ENCODE measurements at regions not wholly inside any gene's neighbourhood (a gene's known extent, or its start where the extent isn't known, plus 50 kb on each side); places are given as distances from the start of the nearest gene placed in this dataset.

DNA sequence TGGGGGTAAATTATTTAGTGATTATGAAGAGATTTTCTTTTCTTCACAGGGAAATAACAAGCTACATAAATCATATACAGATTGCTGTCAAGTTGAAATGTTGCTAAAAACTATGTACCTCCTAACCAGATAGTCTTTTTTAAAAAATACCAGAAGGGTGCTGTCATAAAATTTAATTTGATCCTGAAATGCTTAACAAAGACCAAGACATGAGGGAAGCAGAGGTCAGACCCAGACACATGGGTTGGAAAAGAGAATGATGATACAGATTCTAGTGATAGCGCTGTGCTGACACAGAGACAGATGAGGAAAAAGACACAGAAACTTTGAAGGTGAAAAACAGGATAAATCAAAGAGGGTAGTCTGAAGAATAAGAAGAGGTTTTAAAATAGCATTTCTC is 573.1 kb downstream of the HACE1 start:
- DNase-seq (ENCODE audit: extremely low read depth in 1 of 11, low read depth in 9 of 11, low spot score in 4 of 11): no peak

DNA sequence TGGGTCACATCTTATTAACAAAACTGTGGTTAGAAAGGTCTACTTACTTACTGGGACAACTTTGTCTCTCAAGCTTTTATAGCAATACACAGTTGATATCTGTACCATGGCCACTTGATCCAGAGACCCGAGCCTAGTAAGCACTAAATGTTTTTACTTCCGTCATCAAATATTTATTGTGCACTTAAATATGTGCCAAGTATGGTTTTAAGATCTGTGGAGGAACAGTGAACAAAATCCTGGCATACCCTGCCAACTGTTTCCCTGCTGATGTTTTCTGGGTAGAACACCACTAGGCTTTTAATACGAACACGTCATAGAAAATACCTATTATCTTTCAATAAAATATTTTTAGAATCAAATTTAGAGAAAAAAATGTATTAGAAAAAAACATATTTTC is 574.8 kb downstream of the HACE1 start:
- DNase-seq (ENCODE audit: extremely low read depth in 1 of 11, low read depth in 9 of 11, low spot score in 4 of 11): no peak

DNA sequence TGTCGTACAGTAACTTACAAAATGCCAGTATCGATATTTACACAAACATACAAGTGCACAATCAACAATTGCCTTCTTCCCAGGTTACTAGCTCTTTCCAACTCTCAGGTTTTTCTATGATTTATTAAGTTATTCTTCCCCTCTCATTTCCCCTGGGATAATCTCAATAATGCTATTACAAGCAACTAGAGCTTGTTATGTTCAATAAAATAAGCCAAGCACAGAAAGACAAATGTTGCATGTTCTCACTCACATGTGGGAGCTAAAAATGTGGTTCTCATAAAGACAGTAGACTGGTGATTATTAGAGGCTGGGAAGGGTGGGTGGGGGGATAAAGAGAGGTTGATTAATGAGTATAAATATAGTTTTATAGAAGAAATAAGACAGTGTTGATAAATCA is 577.1 kb downstream of the HACE1 start:
- no peak for DNase-seq (ENCODE audit: extremely low read depth in 1 of 11, low read depth in 9 of 11, low spot score in 4 of 11)

DNA sequence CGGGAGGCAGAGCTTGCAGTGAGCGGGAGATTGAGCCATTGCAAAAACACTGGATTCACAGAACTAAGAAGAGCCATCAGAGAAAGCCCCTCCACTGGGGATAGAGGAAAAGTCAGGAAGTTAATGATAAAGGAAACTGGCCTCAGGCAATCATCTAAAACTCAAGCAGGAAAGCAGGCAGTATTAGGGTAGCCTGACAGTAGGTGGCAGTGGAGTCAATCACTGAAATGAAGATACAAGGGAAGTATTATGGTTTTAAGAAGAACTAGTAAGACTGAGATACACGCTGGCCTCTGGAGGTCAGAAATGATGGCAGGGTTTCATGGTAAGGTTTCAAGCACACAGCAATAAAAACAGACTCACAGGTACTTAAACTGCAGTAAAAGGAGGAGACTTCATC is 578.3 kb downstream of the HACE1 start:
- DNase-seq (ENCODE audit: extremely low read depth in 1 of 11, low read depth in 9 of 11, low spot score in 4 of 11): no peak

DNA sequence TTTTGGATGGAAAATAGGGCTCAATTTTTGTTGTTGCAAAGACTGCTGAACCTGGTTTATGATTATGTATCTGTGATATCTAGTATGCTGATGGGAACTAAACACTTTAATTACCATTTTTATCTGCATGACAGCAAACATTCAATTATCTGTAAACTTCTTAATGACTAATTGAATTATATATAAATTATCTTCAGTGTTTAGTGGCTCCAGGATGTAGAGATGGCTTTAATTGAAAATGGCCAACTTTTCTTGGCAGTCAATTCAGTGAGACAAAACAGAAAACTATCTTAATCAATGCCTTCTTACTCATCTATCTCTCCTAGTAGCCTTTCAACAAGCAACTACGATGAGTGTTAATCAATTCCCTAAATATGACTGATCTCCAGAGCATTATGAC is 591.3 kb downstream of the HACE1 start:
- DNase-seq (ENCODE audit: extremely low read depth in 1 of 11, low read depth in 9 of 11, low spot score in 4 of 11): no peak

DNA sequence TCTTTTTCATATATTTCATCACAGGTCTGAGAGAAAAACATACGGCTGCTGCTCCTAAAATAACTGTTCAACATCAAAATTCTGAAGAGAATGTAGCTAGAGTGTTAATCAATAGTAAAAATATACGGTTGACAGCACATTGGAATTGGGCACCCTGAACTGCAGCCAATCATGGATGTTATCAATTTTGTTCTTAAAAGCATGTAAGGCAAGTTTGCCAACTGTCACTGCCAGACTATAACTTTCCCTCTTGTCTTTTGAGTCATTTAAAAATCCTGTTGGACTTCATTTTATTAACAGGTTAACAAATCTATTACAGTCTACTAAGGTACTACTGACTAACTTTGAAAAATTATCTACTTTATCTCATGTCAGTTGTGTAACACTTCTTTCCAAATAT is 592.8 kb downstream of the HACE1 start:
- DNase-seq (ENCODE audit: extremely low read depth in 1 of 11, low read depth in 9 of 11, low spot score in 4 of 11): no peak

DNA sequence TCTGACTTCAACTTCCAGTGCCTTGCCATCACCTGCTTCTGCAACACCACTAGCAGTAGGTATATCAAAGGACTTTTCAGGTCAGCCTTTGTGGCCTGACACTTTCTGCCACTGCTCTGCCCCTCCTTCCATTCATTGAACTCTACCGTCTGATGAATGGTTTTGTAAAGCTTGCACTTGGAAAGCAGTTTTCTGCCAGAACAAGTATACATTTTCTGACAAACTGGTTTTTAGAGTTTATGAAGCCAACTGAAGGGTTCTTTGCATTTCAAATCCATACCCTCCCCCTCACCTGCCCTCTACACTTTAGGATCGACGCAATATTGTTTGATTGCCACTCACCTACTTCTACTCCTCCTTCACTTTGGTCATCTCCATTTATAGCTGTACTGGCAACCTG is 603.1 kb downstream of the HACE1 start:
- no peak for DNase-seq (ENCODE audit: extremely low read depth in 1 of 11, low read depth in 9 of 11, low spot score in 4 of 11)

DNA sequence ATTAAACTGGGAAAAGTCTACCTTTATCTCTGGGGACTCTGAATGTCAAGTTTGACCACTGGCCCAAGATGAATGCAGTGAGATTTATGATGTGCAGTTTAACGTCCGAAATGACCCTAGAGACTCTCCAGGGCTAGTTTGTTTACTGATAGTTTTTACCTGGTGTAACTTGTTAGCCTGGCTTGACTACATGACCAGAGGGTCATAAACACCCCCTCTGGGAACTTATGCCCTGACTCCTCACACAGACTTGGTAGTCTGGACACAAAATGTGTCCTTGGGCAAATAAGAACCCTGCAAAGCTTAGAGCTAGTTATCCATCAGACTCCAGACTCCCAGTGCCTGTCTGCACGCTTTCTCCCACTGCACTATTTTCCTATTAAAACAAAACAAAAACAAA is 606.5 kb downstream of the HACE1 start:
- DNase-seq (ENCODE audit: extremely low read depth in 1 of 11, low read depth in 9 of 11, low spot score in 4 of 11): no peak

DNA sequence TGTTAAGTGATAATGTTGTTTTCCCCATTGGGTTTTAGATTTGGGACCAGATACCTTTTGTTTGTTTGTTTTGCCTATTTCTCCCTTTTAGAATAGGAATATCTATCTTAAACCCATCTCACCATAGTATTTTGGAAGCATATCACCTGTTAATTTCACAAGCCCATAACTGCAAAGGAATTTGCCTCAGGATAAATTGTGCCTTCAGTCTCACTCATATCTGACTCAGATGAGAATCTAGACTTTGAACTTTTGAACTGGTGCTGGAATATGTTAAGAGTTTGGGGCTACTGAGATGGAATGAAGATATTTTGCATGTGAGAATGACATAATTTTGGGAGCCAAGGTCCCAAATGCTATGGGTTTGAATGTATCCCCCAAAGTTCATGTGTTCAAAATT is 607.4 kb downstream of the HACE1 start:
- no peak for DNase-seq (ENCODE audit: extremely low read depth in 1 of 11, low read depth in 9 of 11, low spot score in 4 of 11)

DNA sequence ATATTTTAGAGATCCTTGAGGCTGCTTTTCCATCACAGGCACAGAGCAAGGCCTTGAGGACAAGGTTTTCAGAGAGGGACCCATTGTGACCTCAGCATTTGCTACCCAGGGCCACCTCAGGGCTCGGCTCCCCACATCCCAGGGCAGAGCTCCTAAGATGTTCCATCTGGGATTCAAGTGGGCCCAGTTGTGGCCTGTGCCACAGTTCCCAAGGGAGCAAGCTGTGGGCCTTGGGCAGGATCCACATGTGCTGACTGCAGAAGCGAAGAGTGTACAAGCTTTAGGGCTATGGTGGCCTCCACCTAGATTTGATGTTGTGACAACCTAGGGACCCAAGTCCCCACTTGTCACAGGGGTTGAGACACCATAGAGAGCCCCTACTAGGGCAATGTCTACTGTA is 608.1 kb downstream of the HACE1 start:
- DNase-seq (ENCODE audit: extremely low read depth in 1 of 11, low read depth in 9 of 11, low spot score in 4 of 11): no peak

DNA sequence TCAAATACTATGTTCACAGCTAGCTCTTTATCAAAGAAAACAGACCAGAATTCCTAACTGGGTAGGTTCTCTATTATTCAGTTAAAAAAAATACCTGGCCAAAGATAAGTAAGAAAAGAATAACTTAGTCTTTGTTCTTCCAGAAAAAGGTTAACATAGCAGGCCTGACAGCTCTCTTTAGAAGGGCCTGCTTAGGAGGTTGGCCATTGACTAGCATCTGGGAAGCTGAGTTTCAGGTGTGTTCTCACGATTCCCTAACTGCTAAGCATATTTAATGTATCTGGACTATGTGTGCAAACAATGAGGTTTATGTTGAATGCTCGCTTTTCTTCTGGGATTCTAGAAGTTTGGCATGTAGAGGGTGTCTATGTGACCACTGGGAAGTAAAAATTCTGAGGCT is 618.9 kb downstream of the HACE1 start:
- DNase-seq (ENCODE audit: extremely low read depth in 1 of 11, low read depth in 9 of 11, low spot score in 4 of 11): no peak

DNA sequence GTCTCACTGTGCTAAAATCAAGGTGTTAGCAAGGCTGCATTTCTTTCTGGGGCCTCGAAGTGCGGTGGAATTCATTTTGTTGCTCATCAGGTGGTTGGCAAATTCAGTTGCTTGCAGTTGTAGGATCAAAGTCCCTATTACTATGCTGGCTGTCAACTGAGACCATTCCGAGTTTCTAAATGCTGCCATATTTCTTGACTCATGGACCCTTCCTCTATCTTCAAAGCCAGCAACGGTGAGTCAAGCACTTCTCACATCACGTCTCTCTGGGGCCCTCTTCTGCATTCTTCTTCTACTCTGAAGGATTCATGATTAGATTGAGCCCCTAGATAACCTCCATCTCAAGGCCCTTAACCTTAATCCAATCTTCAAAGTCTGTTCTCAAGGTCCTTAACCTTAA is 619.7 kb downstream of the HACE1 start:
- DNase-seq (ENCODE audit: extremely low read depth in 1 of 11, low read depth in 9 of 11, low spot score in 4 of 11): no peak

DNA sequence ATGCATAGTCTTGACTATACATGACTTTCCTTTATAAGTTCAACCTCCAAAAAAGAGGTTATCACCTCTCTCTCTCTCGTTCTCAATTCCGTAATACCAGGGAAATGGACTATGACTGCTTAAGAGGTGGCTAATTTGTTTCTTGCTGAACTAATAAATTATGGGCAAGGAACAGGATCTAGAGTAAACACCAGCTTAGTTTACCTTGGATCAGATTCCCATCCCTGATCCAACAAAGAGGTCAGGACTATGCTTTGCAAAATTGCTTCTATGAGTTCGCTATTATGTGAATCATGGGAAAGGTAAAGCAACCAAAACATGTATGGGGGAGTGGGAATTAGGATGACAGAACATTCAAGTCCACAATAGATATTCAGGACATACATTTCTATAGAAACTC is 630.7 kb downstream of the HACE1 start:
- DNase-seq (ENCODE audit: extremely low read depth in 1 of 11, low read depth in 9 of 11, low spot score in 4 of 11): peak in 1 of 11 donors; percentile 13

DNA sequence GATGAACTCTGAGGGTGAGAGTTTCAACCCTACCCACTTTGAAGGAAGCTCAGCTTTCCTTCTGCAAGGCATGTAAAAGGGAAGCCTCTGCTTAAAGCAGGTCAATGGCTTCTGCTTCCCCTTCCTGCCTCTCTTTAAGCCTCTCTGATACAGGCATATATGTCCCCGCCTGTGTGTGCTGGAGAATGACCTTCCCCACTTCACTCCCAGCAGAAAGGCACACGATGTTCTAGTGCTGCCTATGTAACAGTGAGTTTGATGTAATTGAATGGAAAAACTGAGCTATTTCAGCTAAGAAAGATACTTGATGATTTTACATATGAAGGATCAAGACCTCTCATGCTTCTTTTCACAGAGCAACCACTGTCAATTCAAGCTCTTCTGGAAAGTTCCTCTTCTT is 632.2 kb downstream of the HACE1 start:
- DNase-seq (ENCODE audit: extremely low read depth in 1 of 11, low read depth in 9 of 11, low spot score in 4 of 11): no peak

DNA sequence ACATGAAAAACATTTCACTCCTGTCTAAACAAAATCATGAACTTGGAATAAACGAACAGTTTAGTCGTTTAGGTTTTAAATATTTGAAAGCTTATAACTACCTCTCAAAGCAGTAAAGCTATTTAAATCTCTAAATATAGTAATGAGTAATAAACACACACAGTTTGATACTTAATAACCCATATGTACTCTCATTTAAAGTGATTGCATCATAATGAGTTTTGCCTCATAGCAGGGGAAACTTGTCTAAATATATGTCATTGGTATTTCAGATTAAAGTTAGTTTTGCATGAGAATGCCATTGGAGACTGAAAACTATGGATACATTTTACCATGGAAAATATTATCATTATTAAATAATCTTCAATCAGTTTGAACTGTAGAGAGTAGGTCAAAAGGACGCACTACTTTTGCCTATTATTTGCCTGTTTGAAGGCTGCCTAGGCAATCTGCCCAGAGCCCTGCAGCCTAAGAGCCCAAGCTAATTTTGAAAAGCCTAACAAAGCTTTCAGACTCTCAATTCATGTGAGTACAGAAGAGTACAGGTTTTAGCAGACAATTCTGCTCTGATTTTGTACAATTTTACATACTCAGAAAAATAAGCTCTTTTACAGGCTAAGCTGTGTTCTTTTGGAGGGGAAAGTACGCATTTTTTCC is 632.8 kb downstream of the HACE1 start:
- DNase-seq (ENCODE audit: extremely low read depth in 1 of 11, low read depth in 9 of 11, low spot score in 4 of 11): no peak

DNA sequence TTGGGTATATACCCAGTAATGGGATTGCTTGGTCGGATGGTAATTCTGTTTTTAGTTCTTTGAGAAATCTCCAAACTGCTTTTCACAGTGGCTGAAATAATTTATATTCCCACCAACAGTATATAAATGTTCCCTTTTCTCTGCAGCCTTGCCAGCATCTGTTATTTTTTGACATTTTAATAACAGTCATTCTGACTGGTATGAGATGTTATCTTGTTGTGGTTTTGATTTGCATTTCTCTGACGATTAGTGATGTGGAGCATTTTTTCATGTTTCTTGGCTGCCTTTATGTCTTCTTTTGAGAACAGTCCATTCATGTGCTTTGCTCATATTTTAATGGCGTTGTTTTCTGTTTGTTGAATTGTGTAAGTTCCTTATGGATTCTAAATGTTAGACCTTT is 641.6 kb downstream of the HACE1 start:
- no peak for DNase-seq (ENCODE audit: extremely low read depth in 1 of 11, low read depth in 9 of 11, low spot score in 4 of 11)

DNA sequence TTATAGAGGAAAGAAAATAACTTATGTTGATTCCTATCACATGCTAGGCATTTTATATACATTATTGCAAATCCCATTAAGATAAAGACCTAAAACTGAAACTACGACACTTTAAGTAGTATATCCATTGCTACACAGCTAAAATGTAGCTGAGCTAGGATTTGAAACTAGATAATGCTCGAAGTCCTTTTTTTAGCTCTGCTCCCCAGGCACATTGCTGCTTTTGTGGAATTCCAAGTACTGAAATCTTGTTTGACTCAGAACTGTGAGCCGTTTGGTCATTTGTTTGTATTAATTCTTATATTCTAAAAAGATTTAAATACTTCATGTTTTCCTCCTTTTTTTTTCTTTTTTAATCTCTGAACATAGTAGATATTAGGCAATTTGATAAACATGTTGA is 644.8 kb downstream of the HACE1 start:
- no peak for DNase-seq (ENCODE audit: extremely low read depth in 1 of 11, low read depth in 9 of 11, low spot score in 4 of 11)

DNA sequence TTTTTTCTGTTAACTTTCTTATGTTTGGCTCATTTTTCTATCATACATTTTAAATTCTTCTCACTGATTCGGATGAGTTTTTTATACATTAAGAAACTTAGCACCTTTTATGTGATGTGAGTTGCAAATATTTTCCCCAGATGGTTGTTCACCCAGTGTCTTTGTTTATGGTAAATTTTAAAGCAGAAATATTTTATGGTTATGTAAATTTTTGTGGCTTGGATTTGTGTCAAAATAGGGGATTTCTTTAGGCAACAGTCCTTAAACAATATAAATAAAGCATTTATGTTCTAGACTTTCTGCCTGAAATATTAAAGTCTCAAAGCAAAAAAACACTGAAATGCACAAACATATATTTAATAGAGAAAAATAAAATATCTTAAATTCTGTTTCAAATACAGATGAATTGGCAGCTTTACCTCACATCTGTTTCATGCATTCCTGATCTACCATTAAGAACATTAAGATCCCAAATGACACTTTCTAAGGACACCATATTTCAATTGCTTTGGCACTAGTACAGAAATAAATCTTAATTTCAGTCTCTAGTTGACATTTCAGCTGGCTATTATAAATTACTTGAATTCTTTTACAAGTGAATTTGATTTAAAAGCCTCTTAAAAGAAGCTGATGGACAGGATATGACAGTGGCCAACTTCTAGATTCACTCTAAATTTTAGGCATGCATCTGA is 646.6 kb downstream of the HACE1 start:
- no peak for DNase-seq (ENCODE audit: extremely low read depth in 1 of 11, low read depth in 9 of 11, low spot score in 4 of 11)

DNA sequence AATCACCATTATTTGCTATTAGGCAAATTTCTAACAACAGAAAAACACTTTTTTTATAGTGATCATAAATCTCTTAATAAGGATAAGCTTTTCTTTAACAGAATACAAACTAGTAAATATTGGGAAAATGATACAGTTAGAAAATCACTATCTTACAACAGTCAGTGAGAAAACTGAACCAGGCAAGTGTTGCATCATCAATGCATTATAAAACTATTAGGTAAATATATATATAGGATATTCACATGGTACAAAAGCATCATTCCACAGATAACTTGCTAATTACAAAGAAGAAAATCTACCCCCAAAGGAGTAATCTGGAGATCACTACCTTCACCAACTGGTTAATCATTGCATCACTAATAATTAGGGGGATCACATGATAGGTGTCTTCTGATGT is 652.1 kb downstream of the HACE1 start:
- no peak for DNase-seq (ENCODE audit: extremely low read depth in 1 of 11, low read depth in 9 of 11, low spot score in 4 of 11)

DNA sequence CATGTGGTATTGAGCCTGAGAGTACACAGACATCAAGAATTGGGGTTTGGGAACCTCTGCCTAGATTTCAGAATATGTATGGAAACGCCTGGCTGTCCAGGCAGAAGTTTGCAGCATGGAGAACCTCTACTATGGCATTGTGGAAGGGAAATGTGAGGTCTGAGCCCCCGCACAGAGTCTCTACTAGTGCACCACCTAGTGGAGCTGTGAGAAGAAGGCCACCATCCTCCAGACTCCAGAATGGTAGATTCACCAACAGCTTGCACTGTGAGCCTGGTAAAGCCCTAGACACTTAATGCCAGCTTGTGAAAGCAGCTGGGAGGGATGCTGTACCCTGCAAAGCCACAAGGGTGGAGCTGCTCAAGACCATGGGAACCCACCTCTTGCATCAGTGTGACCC is 658.2 kb downstream of the HACE1 start:
- DNase-seq (ENCODE audit: extremely low read depth in 1 of 11, low read depth in 9 of 11, low spot score in 4 of 11): no peak

DNA sequence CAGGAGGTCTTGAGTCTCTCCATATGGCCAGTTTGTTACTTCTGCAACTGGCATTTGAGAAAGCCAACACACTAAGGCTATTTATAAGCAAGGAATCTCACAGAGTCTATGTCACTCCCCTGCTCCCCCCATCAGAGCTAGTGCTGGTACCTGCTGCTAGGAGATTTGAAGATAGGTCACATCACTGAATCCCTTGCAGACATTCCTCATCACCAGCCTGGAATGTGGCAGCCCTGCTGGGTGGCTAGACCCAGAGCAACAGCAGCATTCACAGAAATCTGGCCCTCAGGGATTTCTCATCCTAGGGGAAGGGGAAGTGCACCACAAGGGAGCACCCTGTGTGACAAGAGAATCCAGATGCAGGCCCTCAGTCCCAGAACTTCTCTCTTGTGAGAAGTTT is 672.1 kb downstream of the HACE1 start:
- DNase-seq (ENCODE audit: extremely low read depth in 1 of 11, low read depth in 9 of 11, low spot score in 4 of 11): no peak
